Karpas-422 (cell line): ENCODE measurements at regions not wholly inside any gene's neighbourhood (a gene's known extent, or its start where the extent isn't known, plus 50 kb on each side); places are given as distances from the start of the nearest gene placed in this dataset.
"Not testable (repeated sequence)": the region's sequence is repeated elsewhere in the genome, so short reads cannot be mapped to it uniquely, and the experiment has no call there.

ENCODE experiments used
- DNase-seq: peaks from one replicate; pipeline ENCODE4 v3.0.0-alpha.2; 2015
- H2AFZ ChIP-seq: fragments of 200-600 bp; sonication (generic); 2 replicates; pipeline ENCODE4 v1.6.1; 2014; ENCODE audit warnings: antibody characterized with exemption, low read length, mixed read lengths
- H3K27ac ChIP-seq: fragments of 200-600 bp; sonication (generic); 2 replicates; pipeline ENCODE4 v1.5.1; 2014; ENCODE audit warnings: mild to moderate bottlenecking, low read length, moderate library complexity
- H3K27me3 ChIP-seq: fragments of 200-600 bp; sonication (generic); 2 replicates; pipeline ENCODE4 v1.6.1; 2014; ENCODE audit warnings: low read length, mixed read lengths
- H3K36me3 ChIP-seq: fragments of 200-600 bp; sonication (generic); 2 replicates; pipeline ENCODE4 v1.6.1; 2014; ENCODE audit warnings: low read length, mixed read lengths; ENCODE audit not compliant: insufficient read depth
- H3K4me1 ChIP-seq: fragments of 200-600 bp; sonication (generic); 2 replicates; pipeline ENCODE4 v1.6.1; 2014; ENCODE audit warnings: mild to moderate bottlenecking, low read length, mixed read lengths
- H3K4me2 ChIP-seq: fragments of 200-600 bp; sonication (generic); 2 replicates; pipeline ENCODE4 v1.6.1; 2014; ENCODE audit warnings: low read length, low read depth, mild to moderate bottlenecking; ENCODE audit not compliant: poor library complexity, severe bottlenecking
- H3K4me3 ChIP-seq: fragments of 200-600 bp; sonication (generic); 2 replicates; pipeline ENCODE4 v1.5.1; 2014; ENCODE audit warnings: mild to moderate bottlenecking, antibody characterized with exemption, low read length, mixed read lengths
- H3K79me2 ChIP-seq: fragments of 200-600 bp; sonication (generic); 2 replicates; pipeline ENCODE4 v1.6.1; 2014; ENCODE audit warnings: mild to moderate bottlenecking, low read length, mixed read lengths
- H3K9ac ChIP-seq: fragments of 200-600 bp; sonication (generic); 2 replicates; pipeline ENCODE4 v1.6.0; 2014; ENCODE audit warnings: low read length
- H3K9me2 ChIP-seq: fragments of 200-600 bp; sonication (generic), shearing (Covaris generic); replicated peaks from 2 replicates; pipeline ENCODE4 v1.6.0; 2014; ENCODE audit warnings: mild to moderate bottlenecking, low read length, moderate library complexity; ENCODE audit not compliant: insufficient read depth
- H3K9me3 ChIP-seq: fragments of 300-700, 200-600 bp; sonication (generic); 2 replicates; pipeline ENCODE4 v1.6.1; 2014; ENCODE audit warnings: low read length, mixed read lengths
- H4K20me1 ChIP-seq: fragments of 200-600 bp; sonication (generic); 2 replicates; pipeline ENCODE4 v1.6.1; 2014; ENCODE audit warnings: mild to moderate bottlenecking, antibody characterized with exemption, low read length, low read depth; ENCODE audit not compliant: insufficient read depth

GRCh38 chr2:39872748-39873147 lies 93.7 kb upstream of the THUMPD2 start:
- Histone ChIP-seq H3K36me3 (no peaks in the 10 kb centered on the region), H2AFZ (no peak overlapping the region), H3K27me3 (no peaks in the 10 kb centered on the region), H3K79me2 (no peaks in the 10 kb centered on the region), H3K9me2 (no peaks in the 10 kb centered on the region), H3K4me2 (no peak overlapping the region), H3K4me1 (no peaks in the 10 kb centered on the region), H3K9ac (no peak overlapping the region), H3K27ac (no peak overlapping the region), H4K20me1 (no peaks in the 10 kb centered on the region), H3K4me3 (no peak overlapping the region), H3K9me3 (no peaks in the 10 kb centered on the region)
- no peak for DNase-seq

GRCh38 chr2:39871291-39871761 lies 92.3 kb upstream of the THUMPD2 start:
- Histone ChIP-seq H3K4me1 (no peaks in the 10 kb centered on the region), H3K27me3 (no peaks in the 10 kb centered on the region), H3K9me3 (no peaks in the 10 kb centered on the region), H3K4me3 (no peak overlapping the region), H3K9ac (no peak overlapping the region), H4K20me1 (no peaks in the 10 kb centered on the region), H3K27ac (no peak overlapping the region), H3K36me3 (no peaks in the 10 kb centered on the region), H2AFZ (no peak overlapping the region), H3K9me2 (no peaks in the 10 kb centered on the region), H3K4me2 (no peak overlapping the region), H3K79me2 (no peaks in the 10 kb centered on the region)
- no peak for DNase-seq

GRCh38 chr2:39870871-39871270 lies 91.8 kb upstream of the THUMPD2 start:
- Histone ChIP-seq H2AFZ (no peak overlapping the region), H3K36me3 (no peaks in the 10 kb centered on the region), H3K79me2 (no peaks in the 10 kb centered on the region), H3K27me3 (no peaks in the 10 kb centered on the region), H3K4me2 (no peak overlapping the region), H3K9me3 (no peaks in the 10 kb centered on the region), H3K4me3 (no peak overlapping the region), H4K20me1 (no peaks in the 10 kb centered on the region), H3K4me1 (no peaks in the 10 kb centered on the region), H3K9me2 (no peaks in the 10 kb centered on the region), H3K27ac (no peak overlapping the region), H3K9ac (no peak overlapping the region)
- DNase-seq, result no peak

GRCh38 chr2:39867268-39867667 lies 88.2 kb upstream of the THUMPD2 start:
- no peaks in the 10 kb centered on the region for H3K79me2 ChIP-seq
- H3K36me3 ChIP-seq, result no peaks in the 10 kb centered on the region
- no peak overlapping the region for H3K27ac ChIP-seq

GRCh38 chr2:39865751-39866150 lies 86.7 kb upstream of the THUMPD2 start:
- no peaks in the 10 kb centered on the region for H3K36me3 ChIP-seq
- H4K20me1 ChIP-seq, result no peaks in the 10 kb centered on the region
- H3K27ac ChIP-seq, result no peak overlapping the region
- H3K4me3 ChIP-seq, result no peak overlapping the region
- H2AFZ ChIP-seq, result no peak overlapping the region
- DNase-seq, result no peak
- no peaks in the 10 kb centered on the region for H3K27me3 ChIP-seq
- no peaks in the 10 kb centered on the region for H3K79me2 ChIP-seq
- no peaks in the 10 kb centered on the region for H3K9me3 ChIP-seq
- no peak overlapping the region for H3K4me2 ChIP-seq
- no peaks in the 10 kb centered on the region for H3K9me2 ChIP-seq
- H3K9ac ChIP-seq, result no peak overlapping the region
- no peaks in the 10 kb centered on the region for H3K4me1 ChIP-seq

More at GRCh38 chr2:39867268-39867667, 88.2 kb upstream of the THUMPD2 start:
- H3K9me3 ChIP-seq, result no peaks in the 10 kb centered on the region
- H2AFZ ChIP-seq, result no peak overlapping the region
- H3K9me2 ChIP-seq, result no peaks in the 10 kb centered on the region
- H3K4me1 ChIP-seq, result no peaks in the 10 kb centered on the region
- no peak overlapping the region for H3K4me2 ChIP-seq
- no peaks in the 10 kb centered on the region for H3K27me3 ChIP-seq
- no peak overlapping the region for H3K4me3 ChIP-seq
- no peaks in the 10 kb centered on the region for H4K20me1 ChIP-seq
- H3K9ac ChIP-seq, result no peak overlapping the region
- no peak for DNase-seq

- not testable (repeated sequence) for H4K20me1 ChIP-seq, DNase-seq, H3K9ac ChIP-seq, H3K27me3 ChIP-seq, H3K9me2 ChIP-seq, H3K4me1 ChIP-seq, H2AFZ ChIP-seq, H3K4me3 ChIP-seq, H3K4me2 ChIP-seq, H3K36me3 ChIP-seq, H3K9me3 ChIP-seq, H3K27ac ChIP-seq, H3K79me2 ChIP-seq
These were observed 84.6 kb upstream of the THUMPD2 start for GRCh38 chr2:39863672-39864071.

GRCh38 chr2:39860538-39860937 lies 81.5 kb upstream of the THUMPD2 start:
- H3K4me1 ChIP-seq, result no peaks in the 10 kb centered on the region
- no peak overlapping the region for H3K4me3 ChIP-seq
- no peaks in the 10 kb centered on the region for H3K79me2 ChIP-seq
- no peaks in the 10 kb centered on the region for H3K9me3 ChIP-seq
- no peak overlapping the region for H2AFZ ChIP-seq
- no peaks in the 10 kb centered on the region for H3K27me3 ChIP-seq
- no peak overlapping the region for H3K4me2 ChIP-seq
- DNase-seq, result no peak
- no peak overlapping the region for H3K9ac ChIP-seq
- no peak overlapping the region for H3K27ac ChIP-seq
- no peaks in the 10 kb centered on the region for H4K20me1 ChIP-seq
- H3K9me2 ChIP-seq, result no peaks in the 10 kb centered on the region
- no peaks in the 10 kb centered on the region for H3K36me3 ChIP-seq

- Histone ChIP-seq H3K9me2 (no peaks in the 10 kb centered on the region), H3K4me3 (no peak overlapping the region), H3K27ac (no peak overlapping the region), H3K4me1 (no peaks in the 10 kb centered on the region), H4K20me1 (no peaks in the 10 kb centered on the region), H2AFZ (no peak overlapping the region), H3K36me3 (no peaks in the 10 kb centered on the region), H3K9me3 (no peaks in the 10 kb centered on the region), H3K9ac (no peak overlapping the region), H3K27me3 (no peaks in the 10 kb centered on the region), H3K4me2 (no peak overlapping the region), H3K79me2 (no peaks in the 10 kb centered on the region)
- no peak for DNase-seq
These were observed 79.6 kb upstream of the THUMPD2 start for GRCh38 chr2:39858677-39859076.

GRCh38 chr2:39855856-39856255 lies 76.8 kb upstream of the THUMPD2 start:
- Histone ChIP-seq H3K9me3 (no peaks in the 10 kb centered on the region), H3K79me2 (no peaks in the 10 kb centered on the region), H2AFZ (no peak overlapping the region), H3K4me2 (no peak overlapping the region), H3K4me3 (no peak overlapping the region), H3K4me1 (no peaks in the 10 kb centered on the region), H3K27ac (no peak overlapping the region), H3K27me3 (no peaks in the 10 kb centered on the region), H3K36me3 (no peaks in the 10 kb centered on the region), H3K9me2 (no peaks in the 10 kb centered on the region), H4K20me1 (no peaks in the 10 kb centered on the region), H3K9ac (no peak overlapping the region)
- no peak for DNase-seq
